HG02763 (cell line): ENCODE measurements at regions not wholly inside any gene's neighbourhood (a gene's known extent, or its start where the extent isn't known, plus 50 kb on each side); places are given as distances from the start of the nearest gene placed in this dataset.
A peak's percentile ranks its signal among the peaks of the same experiment; 100 is the strongest.

Experiments used
- ATAC-seq: cut with Tn5 transposase; IDR thresholded peaks from one replicate; pipeline ENCODE4 v1.9.1; 2021; ENCODE audit warnings: mild to moderate bottlenecking, moderate library complexity; ENCODE audit not compliant: unreplicated experiment

DNA sequence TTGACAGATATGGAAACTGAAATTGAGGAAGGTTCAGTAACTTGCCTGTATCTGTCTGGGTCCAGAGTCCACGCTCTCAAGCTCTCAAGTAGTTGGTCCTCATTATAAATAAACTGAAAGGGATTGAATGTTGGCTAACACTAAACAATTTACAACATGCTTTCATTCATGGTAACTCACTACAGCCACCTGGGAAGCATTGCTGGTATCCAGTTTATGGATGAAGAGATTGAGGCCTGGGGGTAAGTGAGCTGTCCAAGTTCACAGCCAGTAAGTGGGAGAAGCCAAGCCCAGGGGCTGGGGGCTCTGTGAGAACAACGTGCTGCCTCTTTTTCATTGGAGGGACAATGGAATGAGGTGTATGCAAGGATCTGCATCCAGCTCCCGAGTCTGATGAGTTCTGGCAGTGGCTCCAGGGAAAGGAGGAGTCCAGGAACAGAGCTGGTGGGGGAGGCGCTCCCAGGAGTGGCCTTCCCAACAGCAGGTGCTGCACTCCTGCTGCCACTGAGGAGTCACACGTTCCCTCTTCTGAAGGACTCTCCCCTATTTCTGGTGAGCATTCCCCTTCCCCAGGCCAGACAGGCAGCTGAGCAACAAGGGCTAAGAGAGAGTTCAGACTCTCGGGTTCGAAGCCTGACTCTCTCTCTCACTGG, 175.8 kb downstream of the CSNK2A3 start:
- no peak for ATAC-seq

DNA sequence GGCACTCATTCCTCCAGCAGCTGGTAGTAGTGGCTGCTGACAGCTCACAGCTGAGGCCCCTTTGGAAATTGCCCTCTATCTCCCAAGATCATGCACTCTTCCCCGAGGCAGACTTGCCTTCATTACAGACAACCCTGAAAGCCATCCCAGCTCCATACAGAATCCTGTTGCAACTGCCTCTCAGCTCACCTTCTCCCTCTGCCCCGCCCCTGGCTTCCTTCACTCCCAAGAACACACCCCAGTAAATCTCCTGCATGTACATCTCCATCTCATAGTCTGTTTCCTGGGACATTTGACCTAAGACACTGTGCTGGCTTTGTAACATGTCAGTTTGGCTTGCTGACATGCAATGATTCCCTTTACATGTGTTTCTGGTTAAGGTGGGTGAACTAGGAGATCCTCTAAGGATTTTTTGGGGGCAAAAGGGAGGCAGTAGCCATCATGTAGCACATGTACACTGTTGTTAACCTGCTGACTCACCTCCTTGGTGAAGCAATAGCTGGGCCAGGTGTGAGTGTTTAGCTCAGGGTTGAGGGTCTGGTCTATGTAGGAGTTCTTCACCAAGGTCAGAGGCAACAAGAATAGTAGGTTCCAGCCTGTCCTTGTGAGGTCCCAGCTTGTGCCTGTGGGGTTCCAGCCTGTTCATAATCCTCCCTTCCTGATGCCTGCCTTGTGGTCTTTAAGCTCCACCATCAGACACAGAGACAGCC, 179.6 kb downstream of the CSNK2A3 start:
- ATAC-seq: no peak

- peak; percentile 95 for ATAC-seq
Observed at GRCh38 chr11:11171854-11172253, 181.2 kb downstream of the CSNK2A3 start.

DNA sequence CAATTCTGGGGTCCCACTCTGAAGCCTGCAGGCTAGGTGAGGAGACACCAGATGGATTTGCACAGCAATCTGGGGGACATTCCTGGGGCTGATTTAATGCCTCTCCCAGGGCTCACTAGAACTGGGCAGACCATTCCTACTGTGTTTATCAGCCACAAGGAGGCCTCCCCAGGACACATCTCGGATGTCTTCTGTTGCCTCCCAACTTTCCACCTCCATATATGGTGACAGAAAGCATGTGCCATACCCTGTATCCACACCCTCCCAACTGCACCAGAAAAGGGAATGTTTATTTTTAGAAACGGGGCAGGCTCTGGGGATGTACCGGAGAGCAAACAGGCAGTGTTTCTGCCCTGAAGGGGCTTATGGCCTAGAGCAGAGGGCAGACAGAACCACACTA, 181.8 kb downstream of the CSNK2A3 start:
- ATAC-seq: no peak

DNA sequence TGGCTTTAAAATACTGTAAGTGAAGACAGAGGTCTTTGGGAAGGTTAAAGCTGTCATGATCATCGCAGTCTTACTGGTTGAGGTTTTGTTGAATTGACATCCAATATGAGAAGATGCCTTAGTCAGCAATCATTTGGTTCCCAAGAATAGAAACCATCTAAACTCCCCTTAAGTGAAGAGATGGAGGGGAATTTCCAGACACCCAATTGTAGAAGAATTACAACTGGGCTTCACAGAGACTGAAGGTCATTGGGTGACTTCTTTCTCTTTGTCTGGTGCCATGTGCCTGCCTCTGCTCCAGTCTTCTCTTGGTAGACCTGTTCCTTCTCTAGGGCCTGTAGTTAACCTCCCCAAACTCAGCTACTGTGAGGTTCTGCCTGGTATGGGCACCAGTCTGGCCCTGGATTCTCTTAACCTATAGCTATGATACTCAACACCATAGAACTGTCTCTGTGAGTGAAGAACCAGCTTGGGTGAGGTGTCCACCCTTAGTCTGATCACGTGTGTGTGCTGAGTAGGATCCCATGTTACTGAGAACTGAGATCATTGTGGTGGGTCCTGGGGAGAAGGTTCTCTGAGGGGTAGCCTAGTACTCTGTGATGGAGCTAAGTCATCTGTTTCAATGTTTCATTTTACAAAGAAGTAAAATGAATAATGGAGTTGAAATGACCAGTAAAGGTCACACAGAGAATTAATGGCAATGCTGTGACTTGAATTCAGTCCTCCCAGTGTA, 182.5 kb downstream of the CSNK2A3 start:
- no peak for ATAC-seq

DNA sequence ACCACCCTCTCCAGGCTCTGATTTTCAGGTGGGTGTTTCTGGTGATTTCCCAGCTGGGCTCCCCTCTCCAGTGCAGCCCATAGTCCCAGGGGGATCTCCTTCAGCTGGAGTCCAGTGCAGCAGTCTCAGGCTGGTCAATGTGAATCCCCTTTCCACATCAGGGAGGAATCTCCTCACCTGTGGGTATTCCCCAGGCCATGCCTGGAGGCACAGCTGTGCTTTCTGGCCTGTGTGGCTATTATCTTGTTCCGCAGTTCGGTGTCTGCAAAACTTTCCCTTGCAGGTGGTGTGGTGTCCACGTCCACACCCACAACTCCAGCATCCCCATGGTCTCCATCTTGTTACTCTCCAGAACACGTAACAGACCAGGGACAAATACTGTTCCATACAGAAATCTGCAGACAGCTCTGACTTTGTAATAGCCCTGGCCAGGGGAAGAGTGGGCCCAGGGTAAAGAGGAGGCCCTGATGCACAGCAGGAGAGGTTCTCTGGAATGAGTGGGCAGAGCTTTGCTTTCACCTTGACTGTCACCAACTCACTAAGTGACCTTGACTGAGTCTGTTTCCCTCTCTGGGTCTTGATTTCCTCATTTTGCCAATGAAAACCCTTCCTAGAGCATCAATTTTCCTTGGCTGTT, 183.2 kb downstream of the CSNK2A3 start:
- ATAC-seq: peak; percentile 28

DNA sequence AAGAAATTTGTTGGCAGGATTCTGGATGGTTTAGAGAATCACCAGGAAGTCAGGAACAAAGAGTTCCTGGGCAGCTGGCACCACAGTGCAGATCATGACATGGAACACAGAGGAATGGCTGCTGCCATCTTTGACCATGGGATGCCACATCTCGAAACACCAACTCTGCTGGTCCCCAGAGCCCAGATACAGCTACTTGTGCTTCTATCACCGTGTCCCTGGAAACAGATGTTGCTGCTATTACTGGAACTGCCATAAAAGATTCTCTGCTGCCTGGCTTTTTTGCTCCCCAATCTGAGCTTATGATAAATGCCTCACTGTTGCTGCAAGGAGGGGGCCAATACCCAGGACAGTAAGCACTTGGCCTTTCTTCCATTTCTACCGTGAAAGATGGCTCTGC, 185.2 kb downstream of the CSNK2A3 start:
- ATAC-seq: no peak

- ATAC-seq: no peak
Observed at GRCh38 chr11:11164334-11164690, 188.7 kb downstream of the CSNK2A3 start.

- no peak for ATAC-seq
Observed at GRCh38 chr11:11163669-11164333, 189.2 kb downstream of the CSNK2A3 start.

- ATAC-seq: no peak
Observed at GRCh38 chr11:11163236-11163635, 189.8 kb downstream of the CSNK2A3 start.

DNA sequence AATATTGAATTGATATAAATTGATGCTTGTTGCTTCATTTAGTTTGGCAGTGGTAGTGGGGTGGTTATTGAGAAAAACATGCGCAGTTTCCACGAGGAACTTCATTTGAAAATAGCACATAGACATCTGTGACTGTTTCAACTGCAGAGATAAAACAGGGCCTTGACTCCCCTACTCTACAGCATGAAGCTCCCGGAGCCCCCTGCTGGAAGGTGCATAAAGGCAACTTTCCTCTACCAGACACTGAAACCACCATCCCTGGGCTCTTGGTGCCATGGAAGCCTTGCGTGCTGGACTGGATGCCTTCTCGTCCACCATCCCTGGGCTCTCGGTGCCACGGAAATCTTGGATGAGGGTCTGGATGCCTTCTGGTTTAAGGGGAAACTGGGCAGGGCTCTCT, 195.9 kb downstream of the CSNK2A3 start:
- no peak for ATAC-seq

GRCh38 chr11:11155962-11156815, 196.9 kb downstream of the CSNK2A3 start:
- no peak for ATAC-seq

- ATAC-seq: no peak
Observed at GRCh38 chr11:11152877-11153276, 200.2 kb downstream of the CSNK2A3 start.

DNA sequence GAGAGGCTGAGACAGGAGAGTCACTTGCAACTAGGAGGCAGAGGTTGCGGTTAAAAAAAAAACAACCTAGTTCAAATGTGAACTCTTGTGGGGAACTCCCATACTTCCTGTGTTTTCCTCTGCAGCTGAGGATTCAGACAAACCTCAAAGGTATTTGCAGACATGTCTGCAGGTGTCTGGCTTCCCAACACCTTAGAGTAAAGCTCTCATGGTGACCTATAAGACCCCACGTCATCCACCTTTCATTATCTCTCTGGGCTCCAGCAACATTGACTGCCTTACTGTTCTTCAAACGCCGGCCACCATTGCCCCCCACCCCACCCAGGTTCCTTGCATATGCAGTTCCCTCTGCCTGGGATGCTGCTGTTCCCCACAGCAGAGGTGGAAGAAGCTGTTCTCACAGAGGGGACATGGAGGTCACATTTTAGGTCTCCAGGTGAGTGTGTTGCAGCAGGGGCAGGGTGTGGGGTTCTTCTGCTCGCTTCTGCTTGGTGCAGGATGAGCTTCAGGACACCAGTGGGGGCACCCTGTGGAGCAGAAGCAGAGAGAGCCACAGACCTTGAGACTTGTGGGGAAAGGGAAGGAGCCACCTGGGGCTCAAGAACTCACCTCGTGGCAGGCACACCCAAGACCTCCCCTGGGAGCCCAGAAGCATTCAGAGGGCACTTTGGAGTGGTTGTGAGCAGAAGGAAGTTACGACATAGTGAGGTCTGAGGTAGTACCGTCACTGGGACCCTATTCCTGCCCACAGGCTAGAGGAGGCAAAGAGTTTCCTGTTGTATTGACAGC, 203.2 kb downstream of the CSNK2A3 start:
- no peak for ATAC-seq

DNA sequence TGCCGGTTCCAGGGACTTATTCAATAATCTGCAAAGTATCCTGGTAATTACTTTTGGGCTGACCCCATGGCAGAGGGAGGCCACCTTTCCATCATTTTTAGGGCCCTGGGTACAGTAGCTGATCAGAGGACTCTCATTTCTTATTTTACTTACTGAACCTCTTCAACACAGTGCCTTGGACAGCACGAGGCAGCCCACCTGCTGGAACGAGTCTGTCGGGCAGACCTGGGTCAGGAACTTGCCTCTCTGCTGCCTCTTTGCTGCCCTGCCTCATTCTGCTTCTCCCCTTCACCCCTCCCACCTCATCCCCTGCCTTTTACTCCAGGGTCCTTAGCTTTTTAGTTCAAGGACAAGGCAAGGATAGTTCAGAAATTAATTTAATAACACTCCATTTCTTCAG, 204.5 kb downstream of the CSNK2A3 start:
- no peak for ATAC-seq

- no peak for ATAC-seq
Observed at GRCh38 chr11:11148104-11148509, 204.9 kb downstream of the CSNK2A3 start.

DNA sequence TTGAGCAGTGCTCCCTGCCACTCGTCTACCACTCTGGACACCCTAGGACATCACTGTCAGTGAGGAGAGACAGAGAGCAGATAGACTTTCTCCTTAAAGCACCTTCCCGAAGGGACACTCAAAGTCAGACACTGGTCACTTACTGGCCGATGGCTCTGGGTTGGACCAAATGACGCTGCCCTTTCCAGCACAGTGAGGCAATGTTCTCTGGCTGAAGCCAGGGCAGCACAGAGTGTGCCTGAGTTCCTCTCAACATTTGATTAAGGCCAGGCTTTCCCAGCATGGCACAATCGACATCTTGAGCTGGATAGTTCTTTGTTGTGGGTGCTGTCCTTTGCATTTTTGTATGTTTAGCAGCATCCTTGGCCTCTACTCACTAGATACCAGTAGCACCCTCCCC, 206.2 kb downstream of the CSNK2A3 start:
- ATAC-seq: no peak

DNA sequence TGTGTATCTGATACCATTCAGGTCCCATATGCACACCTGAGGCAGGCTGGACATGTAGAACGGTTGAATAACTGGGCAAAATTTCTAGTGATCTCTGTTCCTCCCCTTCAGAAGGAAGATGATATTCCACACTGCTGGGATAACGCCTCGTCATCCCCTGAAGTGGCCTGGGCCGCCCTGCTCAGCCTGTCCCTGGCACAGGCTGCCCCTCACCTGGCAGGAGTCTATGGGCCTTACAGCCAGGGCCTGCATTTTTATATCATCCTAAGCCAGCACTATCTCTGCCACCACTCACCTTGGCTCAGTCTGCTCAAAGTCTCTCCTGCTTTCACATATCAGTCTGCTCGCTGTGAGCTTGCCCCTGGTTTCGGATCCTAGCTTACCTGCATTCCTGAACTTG, 209.2 kb downstream of the CSNK2A3 start:
- ATAC-seq: no peak

DNA sequence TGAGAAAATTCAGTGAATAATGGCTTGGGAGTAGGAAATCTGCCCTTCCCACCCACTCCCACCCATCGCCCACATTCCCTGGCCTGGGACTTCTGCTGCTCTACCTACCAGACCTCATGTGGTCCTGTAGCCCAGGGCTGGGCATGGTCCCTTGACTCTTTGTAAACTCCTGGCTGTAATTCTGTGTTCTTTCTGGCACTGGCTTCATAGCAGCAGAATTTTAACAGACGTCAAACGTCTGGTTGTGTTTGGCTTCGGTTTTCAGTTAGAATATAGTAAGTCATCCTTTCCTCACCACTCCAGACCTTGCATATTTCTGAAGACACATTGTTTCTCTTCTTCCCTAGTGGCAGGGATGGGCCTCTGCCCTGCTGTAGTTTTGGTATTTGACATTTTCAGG, 210.6 kb downstream of the CSNK2A3 start:
- no peak for ATAC-seq
